HS-27A (cell line): ENCODE measurements at regions not wholly inside any gene's neighbourhood (a gene's known extent, or its start where the extent isn't known, plus 50 kb on each side); places are given as distances from the start of the nearest gene placed in this dataset.

Experiments
- DNase-seq: peaks from one replicate; pipeline ENCODE4 v3.0.0-alpha.2; 2012; ENCODE audit warnings: low read depth, missing footprints

GRCh38 chr7:110050785-110051184 lies 1040.1 kb upstream of the LRRN3 start:
- DNase-seq, result no peak

- no peak for DNase-seq
Measured at GRCh38 chr7:110051372-110051771, 1039.6 kb upstream of the LRRN3 start.

- no peak for DNase-seq
Measured at GRCh38 chr7:110056331-110056730, 1034.6 kb upstream of the LRRN3 start.

- DNase-seq, result no peak
Measured at GRCh38 chr7:110058401-110058800, 1032.5 kb upstream of the LRRN3 start.

- DNase-seq, result no peak
Measured at GRCh38 chr7:110061387-110061786, 1029.5 kb upstream of the LRRN3 start.

- DNase-seq, result no peak
Measured at GRCh38 chr7:110065121-110065520, 1025.8 kb upstream of the LRRN3 start.

- no peak for DNase-seq
Measured at GRCh38 chr7:110066843-110067242, 1024.1 kb upstream of the LRRN3 start.

- no peak for DNase-seq
Measured at GRCh38 chr7:110071192-110071591, 1019.7 kb upstream of the LRRN3 start.

GRCh38 chr7:110075450-110075849 lies 1015.5 kb upstream of the LRRN3 start:
- DNase-seq, result no peak

GRCh38 chr7:110076194-110076593 lies 1014.7 kb upstream of the LRRN3 start:
- no peak for DNase-seq

- no peak for DNase-seq
Measured at GRCh38 chr7:110084181-110084807, 1006.6 kb upstream of the LRRN3 start.

GRCh38 chr7:110090110-110090820 lies 1000.7 kb upstream of the LRRN3 start:
- no peak for DNase-seq

- no peak for DNase-seq
Measured at GRCh38 chr7:110095372-110096052, 995.4 kb upstream of the LRRN3 start.

- DNase-seq, result no peak
Measured at GRCh38 chr7:110104243-110104642, 986.7 kb upstream of the LRRN3 start.

GRCh38 chr7:110105307-110105706 lies 985.6 kb upstream of the LRRN3 start:
- no peak for DNase-seq

- DNase-seq, result no peak
Measured at GRCh38 chr7:110105840-110106239, 985.1 kb upstream of the LRRN3 start.

- no peak for DNase-seq
Measured at GRCh38 chr7:110119883-110120581, 970.9 kb upstream of the LRRN3 start.

GRCh38 chr7:110129159-110129558 lies 961.8 kb upstream of the LRRN3 start:
- DNase-seq, result no peak

- DNase-seq, result no peak
Measured at GRCh38 chr7:110130669-110131068, 960.3 kb upstream of the LRRN3 start.

- DNase-seq, result no peak
Measured at GRCh38 chr7:110131344-110131743, 959.6 kb upstream of the LRRN3 start.

GRCh38 chr7:110139056-110139455 lies 951.9 kb upstream of the LRRN3 start:
- DNase-seq, result no peak

- DNase-seq, result no peak
Measured at GRCh38 chr7:110142939-110143526, 947.9 kb upstream of the LRRN3 start.
